ENCODE measurements at regions not wholly inside any gene's neighbourhood (a gene's known extent, or its start where the extent isn't known, plus 50 kb on each side); places are given as distances from the start of the nearest gene placed in this dataset.
A peak's percentile ranks its signal among the peaks of the same experiment; 100 is the strongest.

- no peak for DNase-seq
Observed at GRCh38 chrX:39843318-39843717, 254.4 kb downstream of the BCOR start.

- DNase-seq, result no peak
Observed at GRCh38 chrX:39845233-39845632, 252.5 kb downstream of the BCOR start.

GRCh38 chrX:39846460-39846859, 251.3 kb downstream of the BCOR start:
- no peak for DNase-seq

GRCh38 chrX:39848243-39848642, 249.5 kb downstream of the BCOR start:
- DNase-seq, result no peak

GRCh38 chrX:39848900-39849299, 248.9 kb downstream of the BCOR start:
- no peak for DNase-seq

- no peak for DNase-seq
Observed at GRCh38 chrX:39850209-39850608, 247.5 kb downstream of the BCOR start.

GRCh38 chrX:39850630-39851152, 247.1 kb downstream of the BCOR start:
- peak in 1 of 2 donors; percentile 80 for DNase-seq

- DNase-seq, result no peak
Observed at GRCh38 chrX:39851745-39852455, 245.9 kb downstream of the BCOR start.

GRCh38 chrX:39852491-39852890, 245.3 kb downstream of the BCOR start:
- DNase-seq, result no peak

GRCh38 chrX:39853417-39854030, 244.2 kb downstream of the BCOR start:
- no peak for DNase-seq

GRCh38 chrX:39854772-39855747, 242.7 kb downstream of the BCOR start:
- peak; percentile 14 to 90 for DNase-seq

GRCh38 chrX:39855748-39856129, 242.0 kb downstream of the BCOR start:
- peak; percentile 6 to 72 for DNase-seq

GRCh38 chrX:39856472-39857121, 241.2 kb downstream of the BCOR start:
- no peak for DNase-seq

- no peak for DNase-seq
Observed at GRCh38 chrX:39857780-39858179, 240.0 kb downstream of the BCOR start.

- DNase-seq, result peak; percentile 1 to 83
Observed at GRCh38 chrX:39859991-39860861, 237.5 kb downstream of the BCOR start.

GRCh38 chrX:39862963-39863362, 234.8 kb downstream of the BCOR start:
- no peak for DNase-seq

GRCh38 chrX:39866229-39866628, 231.5 kb downstream of the BCOR start:
- no peak for DNase-seq

GRCh38 chrX:39869846-39870601, 227.7 kb downstream of the BCOR start:
- peak in 1 of 2 donors; percentile 57 for DNase-seq

- no peak for DNase-seq
Observed at GRCh38 chrX:39871648-39872047, 226.1 kb downstream of the BCOR start.

- DNase-seq, result no peak
Observed at GRCh38 chrX:39873117-39873516, 224.6 kb downstream of the BCOR start.

Data from bone marrow (tissue), 2 donors.